HTR-8/SVneo (cell line): ENCODE measurements at regions not wholly inside any gene's neighbourhood (a gene's known extent, or its start where the extent isn't known, plus 50 kb on each side); places are given as distances from the start of the nearest gene placed in this dataset.

Source experiments
- DNase-seq: peaks from one replicate; pipeline ENCODE4 v3.0.0; 2011; ENCODE audit warnings: low spot score, mixed read lengths; ENCODE audit not compliant: insufficient read length
- FAIRE-seq: peaks from 2 replicates; lab custom pipeline; 2011; peaks lifted over from hg19 to GRCh38; lab: Jason Lieb, UNC

- FAIRE-seq (no peak), DNase-seq (no peak)
Measured at GRCh38 chr12:105454688-105455087, 124.2 kb downstream of the C12orf75 start.

- DNase-seq (no peak), FAIRE-seq (no peak)
Measured at GRCh38 chr12:105455261-105455660, 124.8 kb downstream of the C12orf75 start.

- no peak for FAIRE-seq
Measured at GRCh38 chr12:105457026-105457425, 126.5 kb downstream of the C12orf75 start.

GRCh38 chr12:105459760-105460330 lies 129.4 kb downstream of the C12orf75 start:
- no peak for DNase-seq
- FAIRE-seq, result no peak

More at GRCh38 chr12:105457026-105457425, 126.5 kb downstream of the C12orf75 start:
- no peak for DNase-seq

GRCh38 chr12:105461271-105461943 lies 130.9 kb downstream of the C12orf75 start:
- FAIRE-seq (no peak), DNase-seq (no peak)

GRCh38 chr12:105461944-105462762 lies 131.7 kb downstream of the C12orf75 start:
- no peak for FAIRE-seq
- no peak for DNase-seq

GRCh38 chr12:105462831-105463230 lies 132.3 kb downstream of the C12orf75 start:
- DNase-seq (no peak), FAIRE-seq (no peak)

- DNase-seq, result no peak
- no peak for FAIRE-seq
Measured at GRCh38 chr12:105464406-105464805, 133.9 kb downstream of the C12orf75 start.

GRCh38 chr12:105466231-105466900 lies 135.9 kb downstream of the C12orf75 start:
- DNase-seq (no peak), FAIRE-seq (no peak)

- DNase-seq, result no peak
- no peak for FAIRE-seq
Measured at GRCh38 chr12:105466901-105467598, 136.6 kb downstream of the C12orf75 start.

GRCh38 chr12:105467710-105468366 lies 137.3 kb downstream of the C12orf75 start:
- DNase-seq (no peak), FAIRE-seq (no peak)

- DNase-seq, result no peak
- FAIRE-seq, result no peak
Measured at GRCh38 chr12:105468464-105468863, 138.0 kb downstream of the C12orf75 start.

- no peak for FAIRE-seq
- DNase-seq, result no peak
Measured at GRCh38 chr12:105469211-105469610, 138.7 kb downstream of the C12orf75 start.

- DNase-seq, result no peak
- no peak for FAIRE-seq
Measured at GRCh38 chr12:105469701-105470100, 139.2 kb downstream of the C12orf75 start.

GRCh38 chr12:105470102-105470501 lies 139.6 kb downstream of the C12orf75 start:
- peak; percentile 58 for FAIRE-seq
- DNase-seq, result no peak

- no peak for FAIRE-seq
- DNase-seq, result no peak
Measured at GRCh38 chr12:105470601-105471000, 140.1 kb downstream of the C12orf75 start.

- no peak for FAIRE-seq
Measured at GRCh38 chr12:105474672-105475071, 144.2 kb downstream of the C12orf75 start.

GRCh38 chr12:105476616-105477015 lies 146.1 kb downstream of the C12orf75 start:
- DNase-seq (no peak), FAIRE-seq (no peak)

More at GRCh38 chr12:105474672-105475071, 144.2 kb downstream of the C12orf75 start:
- DNase-seq, result no peak

GRCh38 chr12:105477873-105478272 lies 147.4 kb downstream of the C12orf75 start:
- DNase-seq, result no peak

More at GRCh38 chr12:105477873-105478272, 147.4 kb downstream of the C12orf75 start:
- no peak for FAIRE-seq
